Loucy (cell line): ENCODE measurements at regions not wholly inside any gene's neighbourhood (a gene's known extent, or its start where the extent isn't known, plus 50 kb on each side); places are given as distances from the start of the nearest gene placed in this dataset.

Experiments
- H2AFZ ChIP-seq: fragments of 200-600 bp; sonication (generic); 2 replicates; pipeline ENCODE4 v1.6.0; 2016; ENCODE audit warnings: antibody characterized with exemption, mild to moderate bottlenecking, low read length, moderate library complexity
- H3F3A ChIP-seq: fragments of 200-600 bp; 2 replicates; pipeline ENCODE4 v1.6.0; 2016; ENCODE audit warnings: antibody characterized with exemption, low read depth, mild to moderate bottlenecking
- H3K27me3 ChIP-seq: fragments of 200-600 bp; sonication (generic); 2 replicates; pipeline ENCODE4 v1.6.1; 2014; ENCODE audit warnings: low read length, mild to moderate bottlenecking; ENCODE audit not compliant: insufficient read depth, poor library complexity, severe bottlenecking
- H3K36me3 ChIP-seq: fragments of 200-600 bp; sonication (generic); 2 replicates; pipeline ENCODE4 v1.6.1; 2016; ENCODE audit warnings: low read length; ENCODE audit not compliant: insufficient read depth
- H3K4me1 ChIP-seq: fragments of 200-600 bp; sonication (generic); 2 replicates; pipeline ENCODE4 v1.5.1; 2014; ENCODE audit warnings: low read length, mild to moderate bottlenecking; ENCODE audit not compliant: insufficient read depth, poor library complexity, severe bottlenecking
- H3K4me2 ChIP-seq: fragments of 200-600 bp; sonication (generic); 2 replicates; pipeline ENCODE4 v1.6.0; 2014; ENCODE audit warnings: antibody characterized with exemption, low read length, low read depth, mild to moderate bottlenecking; ENCODE audit not compliant: poor library complexity, severe bottlenecking
- H3K4me3 ChIP-seq: fragments of 200-600 bp; sonication (generic); 2 replicates; pipeline ENCODE4 v1.5.1; 2014; ENCODE audit warnings: low read length, mild to moderate bottlenecking, mixed read lengths; ENCODE audit not compliant: poor library complexity, severe bottlenecking
- H3K79me2 ChIP-seq: fragments of 200-600 bp; sonication (generic); 2 replicates; pipeline ENCODE4 v1.6.1; 2014; ENCODE audit warnings: low read length; ENCODE audit not compliant: insufficient read depth
- H3K9ac ChIP-seq: fragments of 200-600 bp; sonication (generic); 2 replicates; pipeline ENCODE4 v1.6.0; 2014; ENCODE audit warnings: mild to moderate bottlenecking, low read depth, low read length, moderate library complexity; ENCODE audit not compliant: poor library complexity, severe bottlenecking
- H3K9me2 ChIP-seq: fragments of 200-600 bp; sonication (generic); replicated peaks from 2 replicates; pipeline ENCODE4 v1.6.1; 2016; ENCODE audit warnings: low read depth, low read length, mixed read lengths
- H3K9me3 ChIP-seq: fragments of 200-600 bp; sonication (generic); 2 replicates; pipeline ENCODE4 v1.6.1; 2014; ENCODE audit warnings: mild to moderate bottlenecking, antibody characterized with exemption, low read length, low read depth; ENCODE audit not compliant: insufficient read depth
- H4K20me1 ChIP-seq: fragments of 200-600 bp; sonication (generic); 2 replicates; pipeline ENCODE4 v1.6.0; 2014; ENCODE audit warnings: antibody characterized with exemption, low read length, mild to moderate bottlenecking; ENCODE audit not compliant: insufficient read depth, poor library complexity, severe bottlenecking
- EZH2phosphoT487 ChIP-seq: fragments of 200-600 bp; IDR thresholded peaks from 2 replicates; pipeline ENCODE4 v1.6.1; 2018; ENCODE audit warnings: antibody characterized with exemption, mild to moderate bottlenecking, moderate library complexity, borderline replicate concordance
- TF ChIP-seq, protein P1 (sequence below): fragments of 200-600 bp; sonication (generic); conservative IDR thresholded peaks from 2 replicates; pipeline ENCODE4 v1.5.1; 2014; ENCODE audit warnings: mild to moderate bottlenecking, antibody characterized with exemption, low read length

GRCh38 chr10:62960416-62960815 lies 144.2 kb upstream of the EGR2 start:
- no peaks in the 10 kb centered on the region for H3K9me3 ChIP-seq
- H3K4me1 ChIP-seq, result no peaks in the 10 kb centered on the region
- H3K36me3 ChIP-seq, result no peaks in the 10 kb centered on the region
- no peaks in the 10 kb centered on the region for H3F3A ChIP-seq
- no peaks in the 10 kb centered on the region for H3K79me2 ChIP-seq
- H3K9ac ChIP-seq, result no peak overlapping the region
- H3K9me2 ChIP-seq, result no peaks in the 10 kb centered on the region
- no peak overlapping the region for H3K4me2 ChIP-seq
- H2AFZ ChIP-seq, result no peak overlapping the region
- H3K27me3 ChIP-seq, result no peaks in the 10 kb centered on the region
- no peaks in the 10 kb centered on the region for H4K20me1 ChIP-seq
- TF ChIP-seq, protein P1, sequence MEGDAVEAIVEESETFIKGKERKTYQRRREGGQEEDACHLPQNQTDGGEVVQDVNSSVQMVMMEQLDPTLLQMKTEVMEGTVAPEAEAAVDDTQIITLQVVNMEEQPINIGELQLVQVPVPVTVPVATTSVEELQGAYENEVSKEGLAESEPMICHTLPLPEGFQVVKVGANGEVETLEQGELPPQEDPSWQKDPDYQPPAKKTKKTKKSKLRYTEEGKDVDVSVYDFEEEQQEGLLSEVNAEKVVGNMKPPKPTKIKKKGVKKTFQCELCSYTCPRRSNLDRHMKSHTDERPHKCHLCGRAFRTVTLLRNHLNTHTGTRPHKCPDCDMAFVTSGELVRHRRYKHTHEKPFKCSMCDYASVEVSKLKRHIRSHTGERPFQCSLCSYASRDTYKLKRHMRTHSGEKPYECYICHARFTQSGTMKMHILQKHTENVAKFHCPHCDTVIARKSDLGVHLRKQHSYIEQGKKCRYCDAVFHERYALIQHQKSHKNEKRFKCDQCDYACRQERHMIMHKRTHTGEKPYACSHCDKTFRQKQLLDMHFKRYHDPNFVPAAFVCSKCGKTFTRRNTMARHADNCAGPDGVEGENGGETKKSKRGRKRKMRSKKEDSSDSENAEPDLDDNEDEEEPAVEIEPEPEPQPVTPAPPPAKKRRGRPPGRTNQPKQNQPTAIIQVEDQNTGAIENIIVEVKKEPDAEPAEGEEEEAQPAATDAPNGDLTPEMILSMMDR, result no peak
- no peak for TF ChIP-seq EZH2phosphoT487
- H3K4me3 ChIP-seq, result no peak overlapping the region

DNA sequence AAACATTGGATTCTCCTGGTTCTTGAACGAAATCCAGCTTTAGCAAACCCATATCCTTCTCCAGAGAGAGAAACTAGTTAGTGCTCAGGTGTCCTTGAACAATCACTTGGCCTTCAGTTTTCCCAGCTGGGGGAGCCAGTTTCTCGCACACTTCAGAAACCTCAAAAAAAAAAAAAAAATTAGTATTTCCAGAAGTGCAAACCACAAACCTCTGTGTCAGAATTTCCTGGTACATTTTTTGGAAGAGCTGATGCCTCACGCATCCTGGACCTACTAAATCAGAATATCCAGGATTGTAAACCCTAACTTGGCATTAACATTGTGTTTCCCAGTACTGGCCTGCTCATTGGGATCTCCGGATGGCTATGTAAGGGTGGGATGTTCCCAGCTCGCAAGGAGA lies 143.4 kb upstream of the EGR2 start:
- no peak overlapping the region for H2AFZ ChIP-seq
- no peak for TF ChIP-seq EZH2phosphoT487
- TF ChIP-seq, protein P1, result no peak
- H3K4me3 ChIP-seq, result no peak overlapping the region
- no peaks in the 10 kb centered on the region for H3K36me3 ChIP-seq
- no peaks in the 10 kb centered on the region for H3F3A ChIP-seq
- H3K27me3 ChIP-seq, result no peaks in the 10 kb centered on the region
- no peaks in the 10 kb centered on the region for H3K4me1 ChIP-seq
- H3K9ac ChIP-seq, result no peak overlapping the region
- H3K9me3 ChIP-seq, result no peaks in the 10 kb centered on the region
- H3K79me2 ChIP-seq, result no peaks in the 10 kb centered on the region
- no peak overlapping the region for H3K4me2 ChIP-seq
- H4K20me1 ChIP-seq, result no peaks in the 10 kb centered on the region
- H3K9me2 ChIP-seq, result no peaks in the 10 kb centered on the region

- no peak for TF ChIP-seq EZH2phosphoT487
- TF ChIP-seq, protein P1, result no peak
- Histone ChIP-seq H3K4me2 (no peak overlapping the region), H3K4me1 (no peaks in the 10 kb centered on the region), H4K20me1 (no peaks in the 10 kb centered on the region), H3K9ac (no peak overlapping the region), H2AFZ (no peak overlapping the region), H3F3A (no peaks in the 10 kb centered on the region), H3K27me3 (no peaks in the 10 kb centered on the region), H3K36me3 (no peaks in the 10 kb centered on the region), H3K4me3 (no peak overlapping the region), H3K9me2 (no peaks in the 10 kb centered on the region), H3K79me2 (no peaks in the 10 kb centered on the region), H3K9me3 (no peaks in the 10 kb centered on the region)
Observed at GRCh38 chr10:62958980-62959379, 142.8 kb upstream of the EGR2 start.
